Esophagus mucosa (tissue), 1 donor: ENCODE measurements at regions not wholly inside any gene's neighbourhood (a gene's known extent, or its start where the extent isn't known, plus 50 kb on each side); places are given as distances from the start of the nearest gene placed in this dataset.

Experiments used
- ATAC-seq: fragments of 200-7000 bp; cut with Tn5 transposase; one replicate; pipeline ENCODE4 v1.9.1; 2020
- donor health status: DM: yes; HTN: yes; CAD: no.

- ATAC-seq = no peak
These were observed 96.8 kb upstream of the PLET1 start for GRCh38 chr11:112357488-112357887.

- no peak for ATAC-seq
These were observed 100.7 kb upstream of the PLET1 start for GRCh38 chr11:112361396-112361795.

DNA sequence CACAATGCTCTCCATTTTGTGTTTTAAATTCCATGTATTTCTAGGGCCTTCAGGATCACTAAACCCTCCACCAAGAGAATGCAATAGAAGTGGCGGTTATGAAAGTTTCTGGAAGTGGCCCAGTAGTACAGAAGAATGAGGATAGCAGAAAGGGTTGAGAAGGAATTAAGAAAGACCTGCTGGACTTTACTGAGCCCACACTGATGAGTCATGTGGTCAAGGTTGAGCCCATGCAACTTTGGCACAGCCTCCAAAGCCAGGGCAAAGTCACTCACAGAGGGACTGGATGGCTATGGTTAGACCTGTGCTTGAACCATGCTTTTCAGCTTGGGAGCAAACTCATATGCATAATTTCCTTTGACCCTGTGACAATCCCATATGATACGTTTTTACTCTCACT, 102.9 kb upstream of the PLET1 start:
- no peak for ATAC-seq

DNA sequence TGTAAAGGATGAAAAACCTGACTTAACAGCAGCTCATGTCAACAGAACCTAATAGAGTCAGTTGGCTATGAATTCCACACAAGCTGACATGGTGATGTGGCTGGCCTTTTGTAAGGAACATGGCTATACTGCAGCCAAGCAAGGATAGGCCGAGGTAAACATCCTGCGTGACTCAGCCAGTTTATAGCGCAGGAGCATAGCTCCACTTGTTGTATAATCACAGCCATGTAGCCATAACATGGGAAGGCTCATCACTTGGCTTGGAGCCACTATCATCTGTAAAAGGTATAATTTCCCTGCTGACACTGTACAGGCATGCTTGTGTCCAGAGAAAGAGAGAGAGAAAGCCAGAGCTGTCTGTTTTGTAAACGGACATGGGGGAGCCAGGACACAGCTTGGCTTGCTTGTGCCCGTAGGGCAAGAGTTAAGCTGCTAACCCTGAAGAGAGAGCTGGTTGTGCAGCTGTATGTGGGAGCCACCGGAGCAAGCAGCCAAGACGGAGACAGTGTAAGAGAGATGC, 104.4 kb upstream of the PLET1 start:
- peak; percentile 20 for ATAC-seq

- no peak for ATAC-seq
These were observed 105.4 kb upstream of the PLET1 start for GRCh38 chr11:112366012-112366411.

GRCh38 chr11:112366777-112367176, 106.1 kb upstream of the PLET1 start:
- no peak for ATAC-seq

DNA sequence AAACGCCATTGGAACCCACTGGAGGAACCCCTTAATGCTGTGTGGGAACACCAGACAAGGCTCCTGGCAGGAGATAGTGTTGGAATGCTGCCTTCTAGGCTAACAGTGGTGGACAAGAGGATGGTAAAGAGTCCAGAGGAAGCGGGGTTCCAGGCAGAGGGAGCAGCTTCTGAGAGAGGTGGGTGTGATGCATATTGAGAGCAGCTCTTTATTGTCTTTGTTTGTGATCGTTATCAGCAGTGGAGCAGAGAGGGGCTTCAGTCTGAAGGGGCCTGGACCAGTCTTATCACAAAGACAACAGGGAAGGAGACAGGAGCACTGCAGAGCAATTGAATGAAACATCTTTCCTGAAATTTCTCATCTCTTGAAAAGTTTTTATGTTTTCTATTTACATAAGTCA, 106.8 kb upstream of the PLET1 start:
- ATAC-seq = no peak

DNA sequence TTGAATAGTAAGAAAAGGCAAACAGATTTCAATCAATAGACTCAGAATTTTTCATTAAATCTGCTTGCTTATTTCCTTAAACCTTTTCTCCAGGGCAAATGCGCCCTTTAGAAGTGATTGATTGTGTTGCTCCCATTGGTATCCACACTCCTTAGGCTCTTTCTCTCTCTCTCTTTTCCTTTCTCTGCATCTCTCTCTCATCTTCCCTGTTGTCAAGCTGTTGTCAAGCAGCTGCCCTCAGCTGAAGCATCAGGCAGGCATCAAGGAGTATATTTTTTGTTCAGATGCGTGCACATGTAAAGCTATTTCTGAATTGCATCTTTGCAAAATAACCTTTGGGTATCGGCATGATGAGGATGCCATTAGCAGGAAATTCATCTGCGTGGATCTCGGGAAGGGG, 107.2 kb upstream of the PLET1 start:
- no peak for ATAC-seq

DNA sequence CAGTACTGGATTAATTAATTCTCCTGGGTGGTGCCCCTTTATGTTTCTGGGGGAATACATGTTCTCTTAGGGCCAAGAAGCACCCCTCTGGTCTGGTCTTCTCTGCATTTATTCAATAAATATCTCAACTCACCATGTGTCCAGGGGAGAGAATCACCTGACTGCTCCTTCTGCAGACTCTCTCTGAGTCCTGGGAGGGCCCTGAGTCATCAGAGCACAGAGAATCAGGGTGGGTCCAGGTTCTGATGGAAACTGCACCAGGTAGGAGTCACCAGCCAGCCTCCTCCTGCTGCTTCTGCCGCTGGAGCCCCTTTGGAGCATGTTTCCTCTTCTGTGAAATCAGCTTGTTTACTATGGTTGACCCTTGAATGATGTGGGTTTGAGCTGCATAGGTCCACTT, 107.7 kb upstream of the PLET1 start:
- peak; percentile 60 for ATAC-seq

DNA sequence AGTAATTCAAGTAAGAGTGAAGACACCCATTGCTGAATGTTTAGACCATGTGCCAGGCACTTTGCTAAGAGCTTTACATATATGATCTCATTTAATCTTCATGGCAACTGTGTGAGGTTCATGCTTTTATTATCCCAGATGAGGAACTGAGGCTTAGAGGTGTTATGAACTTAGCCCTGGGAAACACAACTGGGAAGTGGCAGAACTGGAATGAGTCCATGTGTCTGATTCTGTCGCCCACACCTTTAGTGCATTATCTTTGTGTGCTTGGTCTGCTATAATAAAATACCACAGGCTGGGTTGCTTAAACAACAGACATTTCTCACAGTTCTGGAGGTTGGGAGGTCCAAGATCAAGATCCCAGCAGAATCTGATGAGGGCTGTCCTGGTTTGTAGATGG, 108.7 kb upstream of the PLET1 start:
- ATAC-seq = peak; percentile 43

DNA sequence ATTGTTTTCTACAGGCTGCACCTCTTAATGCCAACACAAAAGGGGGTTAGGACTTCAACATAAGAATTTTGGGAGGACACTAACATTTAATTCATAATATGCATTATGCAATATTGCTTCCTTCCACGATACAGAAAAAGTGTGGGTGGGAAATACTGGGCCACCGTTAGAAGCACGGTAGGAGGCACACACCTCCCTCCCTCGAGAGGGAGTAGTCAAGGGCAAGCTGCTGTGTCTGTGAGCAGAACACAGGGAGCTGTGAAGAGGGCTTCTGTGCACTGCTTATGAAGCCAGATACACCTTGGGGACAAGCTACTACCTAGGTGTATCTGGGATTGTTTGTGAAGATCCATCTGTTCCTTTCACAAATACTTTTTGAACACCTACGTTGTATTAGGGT, 109.3 kb upstream of the PLET1 start:
- ATAC-seq = no peak

- no peak for ATAC-seq
These were observed 114.0 kb upstream of the PLET1 start for GRCh38 chr11:112374486-112375140.

GRCh38 chr11:112377946-112378345, 117.3 kb upstream of the PLET1 start:
- no peak for ATAC-seq

DNA sequence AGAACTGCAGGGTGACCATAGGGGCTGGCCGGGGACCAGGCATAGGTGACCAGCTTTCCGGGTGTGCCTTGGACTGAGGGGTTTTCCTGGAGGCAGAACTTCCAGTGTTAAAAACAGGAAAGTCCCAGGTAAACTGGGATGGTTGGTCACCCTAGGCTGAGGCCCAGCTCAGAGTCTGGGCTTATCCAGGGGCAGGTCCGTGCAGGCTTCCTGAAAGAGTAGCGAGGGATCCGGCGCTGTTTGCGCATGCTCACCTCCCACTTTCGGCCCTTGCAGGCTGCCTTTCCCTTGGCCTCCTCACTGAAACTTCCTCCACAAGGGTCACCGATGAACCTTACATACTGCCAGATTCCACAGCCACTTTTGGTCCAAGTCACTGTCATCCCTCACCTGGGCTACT, 119.8 kb upstream of the PLET1 start:
- ATAC-seq = peak; percentile 62

- ATAC-seq = no peak
These were observed 120.9 kb upstream of the PLET1 start for GRCh38 chr11:112381578-112381977.

- no peak for ATAC-seq
These were observed 121.9 kb upstream of the PLET1 start for GRCh38 chr11:112382561-112382960.

- ATAC-seq = no peak
These were observed 127.8 kb upstream of the PLET1 start for GRCh38 chr11:112388496-112388895.

- ATAC-seq = no peak
These were observed 130.4 kb upstream of the PLET1 start for GRCh38 chr11:112391086-112391485.

DNA sequence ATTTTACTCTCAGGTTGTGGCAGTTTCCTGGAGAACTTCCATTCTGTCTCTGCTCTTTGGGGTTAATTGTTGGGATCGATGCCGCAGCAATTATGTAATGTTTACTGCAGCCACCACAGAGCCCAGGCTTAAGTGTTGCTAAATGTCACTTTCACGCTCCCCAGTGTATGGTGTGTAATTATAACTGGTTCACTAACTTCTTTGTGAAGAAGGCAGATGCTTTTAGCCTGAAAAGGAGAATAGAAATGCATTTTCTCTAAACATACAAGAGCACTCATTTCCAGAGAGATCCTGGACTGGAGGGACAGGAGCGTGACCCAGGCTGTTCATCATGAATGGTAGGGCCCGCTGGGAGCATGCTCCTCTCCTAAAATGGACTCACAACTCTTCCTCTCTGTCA, 132.2 kb upstream of the PLET1 start:
- ATAC-seq = no peak

GRCh38 chr11:112394304-112394703, 133.6 kb upstream of the PLET1 start:
- no peak for ATAC-seq

GRCh38 chr11:112396076-112396475, 135.4 kb upstream of the PLET1 start:
- no peak for ATAC-seq

DNA sequence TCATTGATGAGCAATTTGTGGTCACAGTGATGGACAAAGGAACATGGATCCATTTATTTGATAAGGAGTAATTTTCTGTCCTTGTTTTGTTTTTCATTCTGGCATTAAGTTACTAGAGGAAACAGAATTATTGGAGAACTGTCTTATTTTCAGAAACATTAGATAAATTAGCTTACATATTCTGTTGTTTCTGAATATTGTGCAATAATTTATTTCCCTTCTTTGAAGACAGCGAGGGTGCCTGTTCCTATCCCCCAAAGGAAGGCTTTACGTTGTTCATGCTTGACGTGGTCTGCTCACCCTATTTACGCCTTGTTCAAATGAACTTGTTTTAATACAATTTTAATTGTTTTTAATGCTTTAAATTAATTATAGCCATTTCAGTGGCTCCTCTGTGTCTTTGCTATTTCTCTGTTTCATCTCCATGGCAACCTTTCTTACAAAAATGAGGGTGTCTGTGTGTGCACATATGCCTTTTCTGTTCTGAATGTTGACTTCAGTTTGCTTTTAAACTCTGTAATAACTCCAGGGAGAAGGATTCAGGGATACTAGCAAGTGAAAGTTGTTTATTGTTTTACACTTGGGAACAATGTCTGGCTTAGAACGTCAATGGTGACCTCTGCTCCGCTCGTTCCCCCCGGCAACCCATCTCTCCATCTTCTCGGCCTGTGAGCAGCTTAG, 138.3 kb upstream of the PLET1 start:
- ATAC-seq = no peak

- ATAC-seq = peak; percentile 22
These were observed 139.9 kb upstream of the PLET1 start for GRCh38 chr11:112400476-112401014.
